HEK293 (cell line): ENCODE measurements at regions not wholly inside any gene's neighbourhood (a gene's known extent, or its start where the extent isn't known, plus 50 kb on each side); places are given as distances from the start of the nearest gene placed in this dataset.

ENCODE experiments used
- ZNF2 ChIP-seq: fragments of 450-650 bp; formaldehyde crosslinking; IDR thresholded peaks from 2 replicates; pipeline ENCODE4 v1.5.1; 2016; ENCODE audit warnings: missing biosample characterization, missing genetic modification characterization
- ZNF510 ChIP-seq: fragments of 450-650 bp; formaldehyde crosslinking; IDR thresholded peaks from 2 replicates; pipeline ENCODE4 v1.5.1; 2018; ENCODE audit warnings: mild to moderate bottlenecking, missing genetic modification characterization, missing biosample characterization; ENCODE audit not compliant: insufficient replicate concordance
- TF ChIP-seq, protein P1 (sequence below): fragments of 450-650 bp; formaldehyde crosslinking; IDR thresholded peaks from 2 replicates; pipeline ENCODE4 v1.5.1; 2016; ENCODE audit warnings: missing biosample characterization, missing genetic modification characterization

DNA sequence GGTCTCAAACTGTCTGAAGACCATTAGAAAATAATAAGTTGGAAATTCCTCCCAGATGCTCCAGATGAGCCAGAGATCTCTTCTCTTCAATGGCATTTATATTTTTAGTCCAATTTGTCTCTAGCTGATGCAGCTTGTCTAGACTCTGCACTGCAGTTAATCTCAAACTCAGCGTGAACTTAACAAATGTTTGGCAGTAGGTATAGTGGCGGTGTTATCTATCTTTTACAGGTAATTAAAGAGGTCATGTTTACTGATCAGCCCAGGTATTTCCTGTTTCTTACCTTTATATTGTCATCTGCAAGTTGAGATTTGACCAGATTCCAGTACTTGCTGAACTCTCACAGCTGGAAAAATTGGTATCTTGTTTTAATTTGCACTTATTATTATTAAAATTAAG, 1024.5 kb upstream of the ADGRL2 start:
- TF ChIP-seq, protein P1, sequence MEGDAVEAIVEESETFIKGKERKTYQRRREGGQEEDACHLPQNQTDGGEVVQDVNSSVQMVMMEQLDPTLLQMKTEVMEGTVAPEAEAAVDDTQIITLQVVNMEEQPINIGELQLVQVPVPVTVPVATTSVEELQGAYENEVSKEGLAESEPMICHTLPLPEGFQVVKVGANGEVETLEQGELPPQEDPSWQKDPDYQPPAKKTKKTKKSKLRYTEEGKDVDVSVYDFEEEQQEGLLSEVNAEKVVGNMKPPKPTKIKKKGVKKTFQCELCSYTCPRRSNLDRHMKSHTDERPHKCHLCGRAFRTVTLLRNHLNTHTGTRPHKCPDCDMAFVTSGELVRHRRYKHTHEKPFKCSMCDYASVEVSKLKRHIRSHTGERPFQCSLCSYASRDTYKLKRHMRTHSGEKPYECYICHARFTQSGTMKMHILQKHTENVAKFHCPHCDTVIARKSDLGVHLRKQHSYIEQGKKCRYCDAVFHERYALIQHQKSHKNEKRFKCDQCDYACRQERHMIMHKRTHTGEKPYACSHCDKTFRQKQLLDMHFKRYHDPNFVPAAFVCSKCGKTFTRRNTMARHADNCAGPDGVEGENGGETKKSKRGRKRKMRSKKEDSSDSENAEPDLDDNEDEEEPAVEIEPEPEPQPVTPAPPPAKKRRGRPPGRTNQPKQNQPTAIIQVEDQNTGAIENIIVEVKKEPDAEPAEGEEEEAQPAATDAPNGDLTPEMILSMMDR (tag by site-specific recombination): no peak
- TF ChIP-seq ZNF2: no peak
- no peak for TF ChIP-seq ZNF510 (tag by site-specific recombination)
